ENCODE measurements at regions not wholly inside any gene's neighbourhood (a gene's known extent, or its start where the extent isn't known, plus 50 kb on each side); places are given as distances from the start of the nearest gene placed in this dataset.

- Histone ChIP-seq H3K36me3 (ENCODE audit: control insufficient read depth in 2 of 2, insufficient read depth in 2 of 2, low read length in 2 of 2) (no peaks in the 10 kb centered on the region), H3K27ac (ENCODE audit: low read depth in 2 of 2, low read length in 2 of 2) (no peak overlapping the region)
Observed at GRCh38 chr1:98205291-98206017, 284.6 kb upstream of the DPYD start.

DNA sequence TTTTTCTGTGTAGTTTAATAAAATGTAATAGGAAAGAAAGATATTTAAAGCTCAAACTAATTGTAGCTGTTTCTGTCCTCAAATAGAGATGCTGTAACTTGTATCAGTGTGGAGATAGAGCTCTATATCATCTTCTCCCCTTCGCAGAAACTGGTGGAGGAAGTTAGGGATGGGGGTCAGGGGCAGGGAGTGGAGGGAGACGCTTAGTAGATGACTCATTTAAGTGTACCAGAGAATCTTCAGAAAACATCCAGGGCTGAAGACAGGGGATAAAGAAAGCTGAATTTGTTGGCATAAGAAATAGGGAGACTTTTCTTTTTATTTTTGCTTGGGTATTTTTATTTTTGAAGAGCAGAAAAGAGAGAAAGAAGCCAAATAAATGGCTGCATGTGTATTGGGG lies 282.6 kb upstream of the DPYD start:
- Histone ChIP-seq H3K4me1 (ENCODE audit: control insufficient read depth in 2 of 2, insufficient read depth in 2 of 2, low read length in 2 of 2) (no peaks in the 10 kb centered on the region), H3K27ac (ENCODE audit: low read depth in 2 of 2, low read length in 2 of 2) (no peak overlapping the region), H3K27me3 (ENCODE audit: control insufficient read depth in 2 of 2, insufficient read depth in 2 of 2, low read length in 2 of 2) (no peaks in the 10 kb centered on the region), H3K36me3 (ENCODE audit: control insufficient read depth in 2 of 2, insufficient read depth in 2 of 2, low read length in 2 of 2) (no peaks in the 10 kb centered on the region), H3K9me3 (ENCODE audit: control insufficient read depth in 2 of 2, low read length in 2 of 2) (no peaks in the 10 kb centered on the region), H3K9ac (ENCODE audit: low read depth in 1 of 2, low read length in 2 of 2) (no peak overlapping the region), H3K4me3 (ENCODE audit: low read length in 2 of 2) (no peak overlapping the region)

More at GRCh38 chr1:98205291-98206017, 284.6 kb upstream of the DPYD start:
- H3K4me3 ChIP-seq (ENCODE audit: low read length in 2 of 2): no peak overlapping the region
- H3K9me3 ChIP-seq (ENCODE audit: control insufficient read depth in 2 of 2, low read length in 2 of 2): no peaks in the 10 kb centered on the region
- no peaks in the 10 kb centered on the region for H3K4me1 ChIP-seq (ENCODE audit: control insufficient read depth in 2 of 2, insufficient read depth in 2 of 2, low read length in 2 of 2)
- H3K27me3 ChIP-seq (ENCODE audit: control insufficient read depth in 2 of 2, insufficient read depth in 2 of 2, low read length in 2 of 2): no peaks in the 10 kb centered on the region
- H3K9ac ChIP-seq (ENCODE audit: low read depth in 1 of 2, low read length in 2 of 2): no peak overlapping the region

DNA sequence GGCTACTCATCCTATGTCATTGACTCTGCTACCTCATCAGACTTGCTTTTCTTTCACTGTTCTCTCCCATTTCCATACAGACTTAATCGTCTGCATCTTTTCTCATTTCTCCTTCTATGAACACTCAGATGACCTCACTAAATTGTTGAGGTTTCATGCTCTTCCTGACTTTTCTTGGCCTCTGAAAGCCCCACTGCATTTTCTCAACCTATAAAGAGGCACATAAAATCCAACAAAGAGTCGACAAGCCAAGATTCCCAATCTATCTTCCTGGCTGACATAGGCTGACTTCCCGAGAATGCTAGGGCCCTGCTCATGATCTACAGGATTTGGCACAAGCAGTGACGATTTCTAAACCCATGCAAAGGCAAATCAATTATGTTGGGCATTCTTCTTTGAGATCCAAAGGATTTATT lies 280.8 kb upstream of the DPYD start:
- Histone ChIP-seq H3K9me3 (ENCODE audit: control insufficient read depth in 2 of 2, low read length in 2 of 2) (no peaks in the 10 kb centered on the region), H3K4me1 (ENCODE audit: control insufficient read depth in 2 of 2, insufficient read depth in 2 of 2, low read length in 2 of 2) (no peaks in the 10 kb centered on the region), H3K4me3 (ENCODE audit: low read length in 2 of 2) (no peak overlapping the region), H3K27ac (ENCODE audit: low read depth in 2 of 2, low read length in 2 of 2) (no peak overlapping the region), H3K36me3 (ENCODE audit: control insufficient read depth in 2 of 2, insufficient read depth in 2 of 2, low read length in 2 of 2) (no peaks in the 10 kb centered on the region), H3K27me3 (ENCODE audit: control insufficient read depth in 2 of 2, insufficient read depth in 2 of 2, low read length in 2 of 2) (no peaks in the 10 kb centered on the region), H3K9ac (ENCODE audit: low read depth in 1 of 2, low read length in 2 of 2) (no peak overlapping the region)

DNA sequence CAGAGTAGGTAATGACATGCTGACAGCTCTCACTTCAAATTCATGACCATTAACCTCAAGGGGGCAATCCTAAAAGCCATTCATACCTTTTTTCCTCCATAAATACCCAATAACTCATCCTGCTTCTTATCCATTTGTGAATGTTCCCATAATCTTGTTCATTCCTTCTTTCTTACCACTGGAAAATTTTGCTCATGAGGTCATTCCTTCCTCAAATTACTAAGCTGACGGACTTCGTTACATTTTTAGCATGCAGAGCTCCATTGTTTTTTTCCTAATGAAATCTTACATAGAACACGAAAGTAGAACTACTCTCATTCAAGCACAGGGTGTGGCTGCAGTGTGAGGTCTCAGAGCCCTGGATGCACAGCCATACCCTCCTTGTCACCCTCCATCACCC lies 276.5 kb upstream of the DPYD start:
- H3K9me3 ChIP-seq (ENCODE audit: control insufficient read depth in 2 of 2, low read length in 2 of 2): no peaks in the 10 kb centered on the region

GRCh38 chr1:98196012-98196411 lies 275.2 kb upstream of the DPYD start:
- Histone ChIP-seq H3K27ac (ENCODE audit: low read depth in 2 of 2, low read length in 2 of 2) (no peak overlapping the region), H3K4me1 (ENCODE audit: control insufficient read depth in 2 of 2, insufficient read depth in 2 of 2, low read length in 2 of 2) (no peaks in the 10 kb centered on the region), H3K27me3 (ENCODE audit: control insufficient read depth in 2 of 2, insufficient read depth in 2 of 2, low read length in 2 of 2) (no peaks in the 10 kb centered on the region), H3K9me3 (ENCODE audit: control insufficient read depth in 2 of 2, low read length in 2 of 2) (no peaks in the 10 kb centered on the region), H3K4me3 (ENCODE audit: low read length in 2 of 2) (no peak overlapping the region), H3K36me3 (ENCODE audit: control insufficient read depth in 2 of 2, insufficient read depth in 2 of 2, low read length in 2 of 2) (no peaks in the 10 kb centered on the region), H3K9ac (ENCODE audit: low read depth in 1 of 2, low read length in 2 of 2) (no peak overlapping the region)

More for the DNA sequence above, 276.5 kb upstream of the DPYD start:
- Histone ChIP-seq H3K4me3 (ENCODE audit: low read length in 2 of 2) (no peak overlapping the region), H3K27me3 (ENCODE audit: control insufficient read depth in 2 of 2, insufficient read depth in 2 of 2, low read length in 2 of 2) (no peaks in the 10 kb centered on the region), H3K27ac (ENCODE audit: low read depth in 2 of 2, low read length in 2 of 2) (no peak overlapping the region), H3K4me1 (ENCODE audit: control insufficient read depth in 2 of 2, insufficient read depth in 2 of 2, low read length in 2 of 2) (no peaks in the 10 kb centered on the region), H3K9ac (ENCODE audit: low read depth in 1 of 2, low read length in 2 of 2) (no peak overlapping the region), H3K36me3 (ENCODE audit: control insufficient read depth in 2 of 2, insufficient read depth in 2 of 2, low read length in 2 of 2) (no peaks in the 10 kb centered on the region)

DNA sequence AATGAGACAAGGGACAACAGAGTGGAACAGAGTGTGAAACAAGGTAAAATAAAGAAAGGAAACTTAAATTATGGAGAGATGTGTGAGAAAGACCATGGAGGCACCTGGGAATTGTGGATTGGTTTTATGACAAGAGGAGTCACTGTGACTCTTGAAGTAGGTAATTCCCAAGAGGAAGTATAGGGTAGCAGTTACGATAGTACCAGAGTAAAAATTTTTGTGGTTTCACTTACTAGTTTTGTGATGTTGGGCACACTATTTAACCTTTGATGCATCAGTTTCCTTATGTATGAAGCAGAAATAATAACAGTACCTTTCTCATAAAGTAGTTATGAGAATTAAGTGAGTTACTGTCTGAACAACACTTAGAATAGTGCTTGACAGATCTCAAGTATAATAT lies 267.9 kb upstream of the DPYD start:
- H3K36me3 ChIP-seq (ENCODE audit: control insufficient read depth in 2 of 2, insufficient read depth in 2 of 2, low read length in 2 of 2): no peaks in the 10 kb centered on the region
- no peak overlapping the region for H3K4me3 ChIP-seq (ENCODE audit: low read length in 2 of 2)

DNA sequence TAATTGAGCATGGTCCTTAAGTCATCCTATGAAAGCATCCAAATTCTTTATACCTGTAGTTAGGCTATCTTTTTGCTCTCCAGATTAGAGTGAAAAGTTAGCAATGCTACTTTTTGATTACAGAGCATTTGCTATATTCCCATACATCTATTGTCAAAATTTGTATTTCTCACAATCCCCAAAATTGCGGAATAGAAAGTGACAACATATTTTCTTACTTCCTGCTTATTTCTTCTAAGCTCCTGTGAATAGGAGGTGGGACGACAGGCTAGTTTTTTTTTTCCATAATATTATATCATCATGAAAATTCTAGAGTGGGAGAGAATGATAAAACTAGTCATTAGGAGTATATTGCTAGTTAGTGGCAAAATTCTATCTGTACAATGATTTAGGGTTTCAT lies 264.0 kb upstream of the DPYD start:
- H3K4me3 ChIP-seq (ENCODE audit: low read length in 2 of 2): no peak overlapping the region
- H3K27me3 ChIP-seq (ENCODE audit: control insufficient read depth in 2 of 2, insufficient read depth in 2 of 2, low read length in 2 of 2): no peaks in the 10 kb centered on the region
- no peak overlapping the region for H3K9ac ChIP-seq (ENCODE audit: low read depth in 1 of 2, low read length in 2 of 2)
- H3K36me3 ChIP-seq (ENCODE audit: control insufficient read depth in 2 of 2, insufficient read depth in 2 of 2, low read length in 2 of 2): no peaks in the 10 kb centered on the region
- no peaks in the 10 kb centered on the region for H3K9me3 ChIP-seq (ENCODE audit: control insufficient read depth in 2 of 2, low read length in 2 of 2)
- no peaks in the 10 kb centered on the region for H3K4me1 ChIP-seq (ENCODE audit: control insufficient read depth in 2 of 2, insufficient read depth in 2 of 2, low read length in 2 of 2)
- H3K27ac ChIP-seq (ENCODE audit: low read depth in 2 of 2, low read length in 2 of 2): no peak overlapping the region

More for the DNA sequence above, 267.9 kb upstream of the DPYD start:
- Histone ChIP-seq H3K4me1 (ENCODE audit: control insufficient read depth in 2 of 2, insufficient read depth in 2 of 2, low read length in 2 of 2) (no peaks in the 10 kb centered on the region), H3K9me3 (ENCODE audit: control insufficient read depth in 2 of 2, low read length in 2 of 2) (no peaks in the 10 kb centered on the region), H3K27ac (ENCODE audit: low read depth in 2 of 2, low read length in 2 of 2) (no peak overlapping the region), H3K9ac (ENCODE audit: low read depth in 1 of 2, low read length in 2 of 2) (no peak overlapping the region), H3K27me3 (ENCODE audit: control insufficient read depth in 2 of 2, insufficient read depth in 2 of 2, low read length in 2 of 2) (no peaks in the 10 kb centered on the region)

DNA sequence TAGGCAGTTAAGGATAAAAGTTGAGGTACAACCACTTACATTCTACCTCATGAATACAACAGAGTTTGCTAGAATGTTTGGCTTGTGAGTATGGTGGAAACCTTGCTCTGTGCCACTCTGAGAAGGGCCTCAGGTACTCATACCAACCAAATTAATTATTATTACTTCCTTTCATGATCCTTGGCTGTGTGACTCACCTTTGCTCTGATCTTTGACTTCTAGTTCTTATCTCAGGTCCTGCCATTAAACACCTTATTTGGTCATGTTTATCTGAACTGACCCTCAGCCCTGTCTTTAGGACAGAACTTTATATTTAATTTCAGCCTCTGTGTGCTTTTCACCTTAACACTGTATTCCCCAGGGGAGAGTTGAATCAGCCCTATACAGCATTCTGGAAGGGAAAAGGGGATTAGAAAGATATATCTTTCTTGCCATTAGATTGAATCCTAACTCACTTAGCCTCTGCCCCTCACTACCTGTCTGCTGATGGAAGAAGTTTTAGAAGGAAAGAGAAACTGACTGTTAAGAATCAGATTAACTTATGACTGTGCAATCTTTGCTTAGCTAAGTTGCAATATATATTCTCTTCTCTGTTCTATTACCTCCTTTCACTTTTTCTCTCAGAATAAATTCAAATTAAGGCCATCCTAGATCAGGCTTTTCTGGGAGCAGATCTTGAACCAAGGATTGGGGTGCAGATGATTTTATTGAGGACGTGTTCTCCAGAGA lies 260.4 kb upstream of the DPYD start:
- H3K9me3 ChIP-seq (ENCODE audit: control insufficient read depth in 2 of 2, low read length in 2 of 2): no peaks in the 10 kb centered on the region
- H3K27ac ChIP-seq (ENCODE audit: low read depth in 2 of 2, low read length in 2 of 2): no peak overlapping the region
- H3K4me3 ChIP-seq (ENCODE audit: low read length in 2 of 2): no peak overlapping the region
- H3K36me3 ChIP-seq (ENCODE audit: control insufficient read depth in 2 of 2, insufficient read depth in 2 of 2, low read length in 2 of 2): no peaks in the 10 kb centered on the region
- no peaks in the 10 kb centered on the region for H3K4me1 ChIP-seq (ENCODE audit: control insufficient read depth in 2 of 2, insufficient read depth in 2 of 2, low read length in 2 of 2)
- no peaks in the 10 kb centered on the region for H3K27me3 ChIP-seq (ENCODE audit: control insufficient read depth in 2 of 2, insufficient read depth in 2 of 2, low read length in 2 of 2)
- H3K9ac ChIP-seq (ENCODE audit: low read depth in 1 of 2, low read length in 2 of 2): no peak overlapping the region

DNA sequence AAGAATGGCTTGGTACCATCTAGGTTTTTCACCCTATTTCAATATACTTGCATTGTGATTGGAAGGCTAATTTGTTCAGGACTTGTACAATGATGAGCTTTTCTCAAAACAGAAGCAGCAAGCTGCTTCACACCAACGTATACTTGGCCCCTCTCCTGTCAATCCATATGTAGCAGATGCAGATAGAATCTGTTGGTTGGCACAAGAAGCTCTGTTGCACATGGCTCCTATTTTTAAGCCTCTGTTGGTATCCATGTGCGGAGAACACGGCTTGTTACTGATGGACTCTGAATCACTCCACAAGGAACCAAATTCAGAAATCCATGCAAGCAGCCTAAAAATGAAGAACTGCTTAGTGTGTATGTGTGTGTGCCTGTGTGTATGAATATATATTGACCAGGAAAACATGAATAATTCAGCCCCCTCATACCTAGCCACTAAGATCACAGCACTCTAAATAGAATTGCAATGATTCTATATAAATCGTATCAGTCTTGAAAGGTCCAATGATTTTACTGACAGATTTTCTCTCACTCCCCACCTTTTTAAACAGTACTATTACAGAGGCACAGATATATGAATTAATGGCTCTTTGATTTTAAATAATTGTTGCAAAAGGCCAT lies 258.4 kb upstream of the DPYD start:
- Histone ChIP-seq H3K9ac (ENCODE audit: low read depth in 1 of 2, low read length in 2 of 2) (no peak overlapping the region), H3K27ac (ENCODE audit: low read depth in 2 of 2, low read length in 2 of 2) (no peak overlapping the region), H3K27me3 (ENCODE audit: control insufficient read depth in 2 of 2, insufficient read depth in 2 of 2, low read length in 2 of 2) (no peaks in the 10 kb centered on the region), H3K4me3 (ENCODE audit: low read length in 2 of 2) (no peak overlapping the region), H3K36me3 (ENCODE audit: control insufficient read depth in 2 of 2, insufficient read depth in 2 of 2, low read length in 2 of 2) (no peaks in the 10 kb centered on the region), H3K4me1 (ENCODE audit: control insufficient read depth in 2 of 2, insufficient read depth in 2 of 2, low read length in 2 of 2) (no peaks in the 10 kb centered on the region), H3K9me3 (ENCODE audit: control insufficient read depth in 2 of 2, low read length in 2 of 2) (no peaks in the 10 kb centered on the region)

DNA sequence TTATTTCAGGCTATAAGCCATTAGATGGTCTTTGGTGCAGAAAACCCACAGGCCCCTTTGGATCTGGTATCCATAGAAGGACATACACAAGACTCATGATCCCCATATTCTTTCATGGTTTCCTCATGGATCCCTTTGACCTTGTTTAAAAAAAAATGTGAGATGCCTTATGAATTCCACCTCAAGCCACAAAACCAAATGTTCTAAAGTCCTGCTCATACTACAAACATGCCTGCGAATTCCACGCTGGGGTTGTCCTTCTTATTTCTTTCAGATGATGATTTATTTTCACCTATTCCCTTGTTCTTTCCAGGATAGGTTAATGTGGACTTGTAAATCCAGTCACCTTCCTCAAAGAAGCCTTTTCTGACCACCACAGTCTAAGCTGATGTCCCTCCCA lies 256.9 kb upstream of the DPYD start:
- Histone ChIP-seq H3K36me3 (ENCODE audit: control insufficient read depth in 2 of 2, insufficient read depth in 2 of 2, low read length in 2 of 2) (no peaks in the 10 kb centered on the region), H3K4me3 (ENCODE audit: low read length in 2 of 2) (no peak overlapping the region), H3K27ac (ENCODE audit: low read depth in 2 of 2, low read length in 2 of 2) (no peak overlapping the region), H3K9ac (ENCODE audit: low read depth in 1 of 2, low read length in 2 of 2) (no peak overlapping the region), H3K4me1 (ENCODE audit: control insufficient read depth in 2 of 2, insufficient read depth in 2 of 2, low read length in 2 of 2) (no peaks in the 10 kb centered on the region), H3K27me3 (ENCODE audit: control insufficient read depth in 2 of 2, insufficient read depth in 2 of 2, low read length in 2 of 2) (no peaks in the 10 kb centered on the region), H3K9me3 (ENCODE audit: control insufficient read depth in 2 of 2, low read length in 2 of 2) (no peaks in the 10 kb centered on the region)
